Lower leg skin (tissue), 4 donors: ENCODE measurements at regions not wholly inside any gene's neighbourhood (a gene's known extent, or its start where the extent isn't known, plus 50 kb on each side); places are given as distances from the start of the nearest gene placed in this dataset.

Experiments
- DNase-seq, 2 donors: peaks; one replicate each; pipeline ENCODE4 v3.0.0-alpha.2; 2019; ENCODE audit warnings: low spot score in 2 of 2
- H3K4me3 ChIP-seq: fragments of 200-600 bp; sonication (generic); 2 replicates; pipeline ENCODE4 v1.5.1; 2017; ENCODE audit warnings: mild to moderate bottlenecking, low read depth; ENCODE audit not compliant: poor library complexity, severe bottlenecking
- POLR2A ChIP-seq, 2 donors: fragments of 450-650 bp; IDR thresholded peaks; one replicate each; pipeline ENCODE4 v1.6.1; 2016 to 2017; ENCODE audit warnings: antibody characterized with exemption in 2 of 2, mild to moderate bottlenecking in 1 of 2, moderate library complexity in 1 of 2
- WGBS, 2 donors: methylation state at CpG; one replicate each; pipeline ENCODE4 v1.1.5; 2018; 5-methylcytosine and 5-hydroxymethylcytosine counted together
- intact Hi-C: fragments of 100-400 bp; cut with DNase I; formaldehyde crosslinking; loops from one replicate; pipeline ENCODE4 v1.15.0; 2023; ENCODE audit warnings: low total_unique reads
- TF ChIP-seq, protein P1 (sequence below), 3 donors: fragments of 450-650 bp; IDR thresholded peaks; one replicate each; pipeline ENCODE4 v1.5.1; 2016; ENCODE audit warnings: antibody characterized with exemption in 3 of 3, mild to moderate bottlenecking in 3 of 3, moderate library complexity in 2 of 3

DNA sequence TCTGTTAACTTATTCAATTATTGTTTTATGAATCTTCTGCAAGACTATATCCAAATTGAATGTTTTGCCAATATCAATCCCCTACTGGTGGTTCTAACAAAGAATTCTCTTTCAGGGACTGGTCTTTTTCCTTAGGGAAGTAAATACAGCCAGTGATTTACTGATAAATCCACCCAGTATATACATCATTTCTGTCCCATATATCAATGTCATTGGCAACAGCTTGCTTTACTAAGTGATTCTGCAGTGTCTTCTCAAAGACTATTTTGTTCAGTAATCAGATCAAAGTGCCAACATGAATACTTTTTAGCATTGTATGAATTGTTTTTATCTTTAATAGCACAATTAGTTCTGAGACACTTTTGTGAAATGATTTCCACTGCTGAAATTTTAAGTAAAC is 114.0 kb upstream of the OBI1 start:
- intact Hi-C loops = no loop called here
- TF ChIP-seq POLR2A (IDR thresholded peaks at IDR 0.05) = no peak
- TF ChIP-seq, protein P1, sequence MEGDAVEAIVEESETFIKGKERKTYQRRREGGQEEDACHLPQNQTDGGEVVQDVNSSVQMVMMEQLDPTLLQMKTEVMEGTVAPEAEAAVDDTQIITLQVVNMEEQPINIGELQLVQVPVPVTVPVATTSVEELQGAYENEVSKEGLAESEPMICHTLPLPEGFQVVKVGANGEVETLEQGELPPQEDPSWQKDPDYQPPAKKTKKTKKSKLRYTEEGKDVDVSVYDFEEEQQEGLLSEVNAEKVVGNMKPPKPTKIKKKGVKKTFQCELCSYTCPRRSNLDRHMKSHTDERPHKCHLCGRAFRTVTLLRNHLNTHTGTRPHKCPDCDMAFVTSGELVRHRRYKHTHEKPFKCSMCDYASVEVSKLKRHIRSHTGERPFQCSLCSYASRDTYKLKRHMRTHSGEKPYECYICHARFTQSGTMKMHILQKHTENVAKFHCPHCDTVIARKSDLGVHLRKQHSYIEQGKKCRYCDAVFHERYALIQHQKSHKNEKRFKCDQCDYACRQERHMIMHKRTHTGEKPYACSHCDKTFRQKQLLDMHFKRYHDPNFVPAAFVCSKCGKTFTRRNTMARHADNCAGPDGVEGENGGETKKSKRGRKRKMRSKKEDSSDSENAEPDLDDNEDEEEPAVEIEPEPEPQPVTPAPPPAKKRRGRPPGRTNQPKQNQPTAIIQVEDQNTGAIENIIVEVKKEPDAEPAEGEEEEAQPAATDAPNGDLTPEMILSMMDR (IDR thresholded peaks at IDR 0.05) = no peak
- no peak for DNase-seq
- H3K4me3 ChIP-seq = no peak overlapping the region

DNA sequence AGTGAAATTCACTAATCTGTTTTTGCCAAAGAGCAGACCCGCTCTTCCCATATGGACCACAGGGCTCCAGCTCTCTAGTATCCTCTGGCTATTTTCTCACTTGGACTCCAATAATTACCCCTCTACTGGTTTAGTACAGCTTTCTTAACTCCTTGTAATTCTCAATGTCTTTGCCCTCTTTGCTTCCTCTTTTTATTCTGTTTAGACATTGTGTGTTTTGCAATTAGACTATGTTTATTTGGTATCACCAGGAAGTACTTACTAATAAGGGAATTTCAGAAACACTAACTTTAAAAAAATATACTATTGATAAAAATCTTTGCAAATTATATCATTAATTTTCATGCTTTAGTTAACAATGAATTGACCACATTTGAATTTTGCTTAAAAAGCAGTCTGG is 111.6 kb upstream of the OBI1 start:
- no peak overlapping the region for H3K4me3 ChIP-seq
- no peak for DNase-seq
- 78 to 96% methylated on average over 1 of the region's 1 CpG for WGBS, 2 donors
- TF ChIP-seq, protein P1 (IDR thresholded peaks at IDR 0.05) = no peak
- TF ChIP-seq POLR2A (IDR thresholded peaks at IDR 0.05) = no peak
- intact Hi-C loops = no loop called here

DNA sequence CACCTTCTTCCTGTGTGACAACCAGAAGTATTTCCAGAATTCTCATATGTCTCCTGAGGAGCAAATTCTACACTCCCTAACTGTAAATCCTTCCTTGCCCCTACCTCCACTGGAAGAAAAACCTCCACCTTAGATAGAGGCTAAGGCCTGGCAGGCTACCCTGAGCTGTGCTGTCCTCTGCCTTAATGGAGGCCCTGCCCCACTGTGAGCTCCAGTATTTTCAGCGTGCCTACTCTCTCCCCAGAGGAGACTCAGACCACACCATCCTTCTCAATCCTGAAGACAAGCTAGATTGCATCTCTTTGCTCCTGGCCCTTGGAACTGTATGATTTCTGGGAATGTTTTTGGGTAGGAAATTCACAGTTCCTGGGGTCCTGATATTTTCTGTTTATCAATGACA is 110.0 kb upstream of the OBI1 start:
- DNase-seq = no peak
- intact Hi-C loops = no loop called here
- no peak for TF ChIP-seq POLR2A (IDR thresholded peaks at IDR 0.05)
- TF ChIP-seq, protein P1 (IDR thresholded peaks at IDR 0.05) = no peak
- 88 to 100% methylated on average over 1 of the region's 1 CpG for WGBS, 2 donors
- no peak overlapping the region for H3K4me3 ChIP-seq

DNA sequence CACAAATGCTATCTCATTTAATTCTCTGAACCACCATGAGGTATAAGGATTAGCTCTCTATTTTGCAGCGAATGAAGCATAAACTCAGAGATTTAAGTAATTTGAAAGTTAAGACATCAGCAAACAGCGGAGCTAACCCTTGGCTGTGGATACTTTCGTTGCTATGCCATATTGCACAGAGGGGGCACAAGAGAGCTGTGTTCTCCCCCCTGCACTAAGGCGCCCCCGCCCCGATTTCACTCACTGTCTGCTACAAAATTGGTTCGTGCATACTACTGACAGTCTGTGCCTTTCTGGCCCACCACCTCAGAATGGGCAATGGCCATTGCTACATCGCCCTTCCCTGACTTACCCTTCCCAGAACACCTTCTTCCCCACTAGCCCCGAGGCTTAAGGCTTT is 105.7 kb upstream of the OBI1 start:
- no peak for DNase-seq
- no peak overlapping the region for H3K4me3 ChIP-seq
- TF ChIP-seq, protein P1 (IDR thresholded peaks at IDR 0.05) = no peak
- no peak for TF ChIP-seq POLR2A (IDR thresholded peaks at IDR 0.05)
- intact Hi-C loops = no loop called here
- 82 to 85% methylated on average over 9 of the region's 9 CpGs for WGBS, 2 donors

DNA sequence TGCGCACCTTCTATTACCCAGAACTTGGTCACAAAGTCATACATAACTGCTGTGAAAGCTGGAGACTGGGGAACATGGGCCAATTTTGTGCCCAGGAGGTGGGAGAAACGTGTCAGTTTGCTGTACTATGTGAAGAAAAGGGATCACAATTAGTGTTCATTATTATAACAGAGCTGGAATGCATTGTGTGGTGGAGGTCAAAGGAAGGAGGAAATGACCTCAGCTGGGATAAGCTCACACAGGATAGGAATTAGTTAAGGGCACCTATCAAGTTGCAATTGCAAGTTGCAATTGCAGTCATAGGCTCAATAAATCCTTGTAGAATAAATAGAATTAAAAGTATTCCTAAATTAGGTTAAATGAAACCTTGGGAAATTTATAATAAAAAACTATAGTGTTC is 103.9 kb upstream of the OBI1 start:
- H3K4me3 ChIP-seq = no peak overlapping the region
- 50 to 56% methylated on average over 2 of the region's 2 CpGs for WGBS, 2 donors
- no peak for DNase-seq
- intact Hi-C loops = no loop called here
- TF ChIP-seq, protein P1 (IDR thresholded peaks at IDR 0.05) = no peak
- TF ChIP-seq POLR2A (IDR thresholded peaks at IDR 0.05) = no peak

DNA sequence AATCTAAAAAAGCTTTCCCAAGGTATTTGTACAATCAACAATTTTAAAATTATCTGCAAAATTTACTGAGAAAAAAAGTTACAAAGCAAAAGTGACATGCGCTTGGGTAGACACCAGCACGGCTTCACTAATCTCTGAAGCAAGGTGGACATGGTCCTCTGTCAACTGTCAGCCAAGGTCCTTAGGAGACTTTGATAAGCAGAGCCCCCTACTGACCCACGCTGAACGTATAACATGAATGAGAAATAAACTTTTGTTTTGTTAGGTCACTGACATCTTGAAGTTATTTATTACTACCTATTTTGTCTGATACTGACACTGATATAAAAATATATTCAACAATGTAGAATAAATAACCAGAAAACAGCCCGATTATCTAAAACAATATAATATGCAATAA is 100.7 kb upstream of the OBI1 start:
- no peak for TF ChIP-seq POLR2A (IDR thresholded peaks at IDR 0.05)
- TF ChIP-seq, protein P1 (IDR thresholded peaks at IDR 0.05) = no peak
- intact Hi-C loops = no loop called here
- H3K4me3 ChIP-seq = no peak overlapping the region
- DNase-seq = no peak
- 80 to 86% methylated on average over 5 of the region's 5 CpGs for WGBS, 2 donors
